Central memory CD8-positive, alpha-beta T cell (primary cell): ENCODE measurements at regions not wholly inside any gene's neighbourhood (a gene's known extent, or its start where the extent isn't known, plus 50 kb on each side); places are given as distances from the start of the nearest gene placed in this dataset.

Experiments
- ATAC-seq: fragments of 150-1000 bp; cut with Tn5 transposase; replicated peaks from 2 replicates; pipeline ENCODE4 v1.10.0; 2022; ENCODE audit warnings: mild to moderate bottlenecking, moderate FRiP score, moderate number of reproducible peaks; ENCODE audit not compliant: poor library complexity, severe bottlenecking; ENCODE audit errors: extremely low read depth
- DNase-seq, 2 donors: peaks; one replicate each; pipeline ENCODE4 v3.0.0; 2021; ENCODE audit warnings: low spot score in 2 of 2
- H3K27ac Mint-ChIP-seq: one replicate; pipeline ENCODE4 v1.8.0; 2022; ENCODE audit warnings: low read depth, mild to moderate bottlenecking, moderate library complexity, mixed read lengths
- H3K27me3 Mint-ChIP-seq: one replicate; pipeline ENCODE4 v1.8.0; 2022; ENCODE audit warnings: mixed read lengths
- H3K36me3 Mint-ChIP-seq: one replicate; pipeline ENCODE4 v1.8.0; 2022; ENCODE audit warnings: mild to moderate bottlenecking, moderate library complexity, mixed read lengths; ENCODE audit not compliant: insufficient read depth
- H3K4me1 Mint-ChIP-seq: one replicate; pipeline ENCODE4 v1.8.0; 2022; ENCODE audit warnings: mixed read lengths
- H3K4me3 Mint-ChIP-seq: one replicate; pipeline ENCODE4 v1.8.0; 2022; ENCODE audit warnings: mild to moderate bottlenecking, moderate library complexity, mixed read lengths
- H3K9me3 Mint-ChIP-seq: one replicate; pipeline ENCODE4 v1.8.0; 2022; ENCODE audit warnings: mixed read lengths

GRCh38 chr14:47746986-47747385, 71.6 kb upstream of the MDGA2 start:
- H3K27ac Mint-ChIP-seq, result no peak overlapping the region

GRCh38 chr14:47744155-47744554, 68.8 kb upstream of the MDGA2 start:
- Mint-ChIP-seq H3K4me3 (no peak overlapping the region), H3K4me1 (no peaks in the 10 kb centered on the region), H3K36me3 (no peaks in the 10 kb centered on the region), H3K27ac (no peak overlapping the region), H3K27me3 (no peaks in the 10 kb centered on the region), H3K9me3 (peaks cover 5% of the 10 kb centered on the region)
- ATAC-seq (no peak), DNase-seq (no peak)

More at GRCh38 chr14:47746986-47747385, 71.6 kb upstream of the MDGA2 start:
- Mint-ChIP-seq H3K9me3 (peaks cover 7% of the 10 kb centered on the region), H3K4me1 (no peaks in the 10 kb centered on the region), H3K4me3 (no peak overlapping the region), H3K36me3 (no peaks in the 10 kb centered on the region), H3K27me3 (no peaks in the 10 kb centered on the region)
- ATAC-seq, result no peak
- no peak for DNase-seq

GRCh38 chr14:47739541-47739940, 64.1 kb upstream of the MDGA2 start:
- Mint-ChIP-seq H3K9me3 (peaks cover 12% of the 10 kb centered on the region), H3K4me3 (no peak overlapping the region), H3K27me3 (no peaks in the 10 kb centered on the region), H3K27ac (no peak overlapping the region), H3K36me3 (no peaks in the 10 kb centered on the region), H3K4me1 (no peaks in the 10 kb centered on the region)
- DNase-seq (no peak), ATAC-seq (no peak)

- H3K4me1 Mint-ChIP-seq, result no peaks in the 10 kb centered on the region
- peaks cover 18% of the 10 kb centered on the region for H3K9me3 Mint-ChIP-seq
- no peaks in the 10 kb centered on the region for H3K36me3 Mint-ChIP-seq
- H3K27me3 Mint-ChIP-seq, result no peaks in the 10 kb centered on the region
- H3K27ac Mint-ChIP-seq, result no peak overlapping the region
- no peak for DNase-seq
- H3K4me3 Mint-ChIP-seq, result no peak overlapping the region
- ATAC-seq, result no peak
These were observed 54.9 kb upstream of the MDGA2 start for GRCh38 chr14:47730296-47730695.
